Parathyroid adenoma (tissue), 2 donors: ENCODE measurements at regions not wholly inside any gene's neighbourhood (a gene's known extent, or its start where the extent isn't known, plus 50 kb on each side); places are given as distances from the start of the nearest gene placed in this dataset.
"Not testable (repeated sequence)": the region's sequence is repeated elsewhere in the genome, so short reads cannot be mapped to it uniquely, and the experiment has no call there.

Experiments
- H2AFZ ChIP-seq: fragments of 300-600 bp; sonication (generic); one replicate; pipeline ENCODE4 v1.7.0; 2017; ENCODE audit warnings: antibody characterized with exemption, mild to moderate bottlenecking
- H3K27ac ChIP-seq: fragments of 300-600 bp; sonication (generic); one replicate; pipeline ENCODE4 v1.7.0; 2017
- H3K27me3 ChIP-seq: fragments of 300-600 bp; sonication (generic); one replicate; pipeline ENCODE4 v1.7.0; 2017; ENCODE audit warnings: low read length; ENCODE audit not compliant: control insufficient read depth, insufficient read depth
- H3K36me3 ChIP-seq: fragments of 300-600 bp; sonication (generic); one replicate; pipeline ENCODE4 v1.7.0; 2017; ENCODE audit warnings: low read length; ENCODE audit not compliant: control insufficient read depth, insufficient read depth
- H3K4me1 ChIP-seq: fragments of 300-600 bp; sonication (generic); one replicate; pipeline ENCODE4 v1.7.0; 2017; ENCODE audit warnings: control low read depth
- H3K4me2 ChIP-seq: fragments of 300-600 bp; sonication (generic); one replicate; pipeline ENCODE4 v1.7.0; 2017; ENCODE audit warnings: low read length
- H3K4me3 ChIP-seq: fragments of 300-600 bp; sonication (generic); one replicate; pipeline ENCODE4 v1.7.0; 2017; ENCODE audit warnings: low read depth, low read length
- H3K79me2 ChIP-seq: fragments of 300-600 bp; sonication (generic); one replicate; pipeline ENCODE4 v1.7.0; 2017; ENCODE audit warnings: control low read depth
- H3K9ac ChIP-seq: fragments of 300-600 bp; sonication (generic); one replicate; pipeline ENCODE4 v1.7.0; 2017; ENCODE audit warnings: mild to moderate bottlenecking
- H3K9me3 ChIP-seq: fragments of 300-600 bp; sonication (generic); one replicate; pipeline ENCODE4 v1.7.0; 2017; ENCODE audit warnings: low read length; ENCODE audit not compliant: control insufficient read depth
- TF ChIP-seq, protein P1 (sequence below): fragments of 300-600 bp; sonication (generic); IDR thresholded peaks from one replicate; pipeline ENCODE4 v1.7.0; 2017; ENCODE audit warnings: antibody characterized with exemption, mild to moderate bottlenecking
- donor health status: primary hyperparathyroidism.

DNA sequence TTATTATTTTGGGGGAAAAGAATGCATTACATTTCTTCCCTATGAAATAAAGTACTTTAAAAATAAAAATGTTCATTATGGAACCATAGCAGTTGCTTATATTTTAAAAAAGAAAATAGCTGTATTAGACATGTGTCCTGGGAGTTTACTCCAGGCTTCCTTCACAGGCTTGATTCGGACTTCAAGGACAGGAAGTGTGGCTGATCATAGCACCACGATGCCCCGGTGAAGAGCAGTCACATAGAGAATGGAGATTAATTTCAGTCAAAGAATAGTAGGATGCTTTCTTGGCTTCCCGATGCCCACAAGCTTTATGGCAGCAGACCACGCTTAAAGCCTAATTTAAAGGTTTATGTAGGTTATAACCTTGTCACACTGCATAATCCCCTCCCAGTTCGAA lies 125.1 kb downstream of the NPIPB5 start:
- Histone ChIP-seq H3K4me1 (no peaks in the 10 kb centered on the region), H3K36me3 (no peaks in the 10 kb centered on the region), H3K4me3 (no peak overlapping the region), H3K27ac (no peak overlapping the region), H3K4me2 (no peak overlapping the region), H3K79me2 (no peaks in the 10 kb centered on the region), H3K9me3 (no peaks in the 10 kb centered on the region), H3K27me3 (no peaks in the 10 kb centered on the region), H3K9ac (no peak overlapping the region), H2AFZ (no peak overlapping the region)
- TF ChIP-seq, protein P1, sequence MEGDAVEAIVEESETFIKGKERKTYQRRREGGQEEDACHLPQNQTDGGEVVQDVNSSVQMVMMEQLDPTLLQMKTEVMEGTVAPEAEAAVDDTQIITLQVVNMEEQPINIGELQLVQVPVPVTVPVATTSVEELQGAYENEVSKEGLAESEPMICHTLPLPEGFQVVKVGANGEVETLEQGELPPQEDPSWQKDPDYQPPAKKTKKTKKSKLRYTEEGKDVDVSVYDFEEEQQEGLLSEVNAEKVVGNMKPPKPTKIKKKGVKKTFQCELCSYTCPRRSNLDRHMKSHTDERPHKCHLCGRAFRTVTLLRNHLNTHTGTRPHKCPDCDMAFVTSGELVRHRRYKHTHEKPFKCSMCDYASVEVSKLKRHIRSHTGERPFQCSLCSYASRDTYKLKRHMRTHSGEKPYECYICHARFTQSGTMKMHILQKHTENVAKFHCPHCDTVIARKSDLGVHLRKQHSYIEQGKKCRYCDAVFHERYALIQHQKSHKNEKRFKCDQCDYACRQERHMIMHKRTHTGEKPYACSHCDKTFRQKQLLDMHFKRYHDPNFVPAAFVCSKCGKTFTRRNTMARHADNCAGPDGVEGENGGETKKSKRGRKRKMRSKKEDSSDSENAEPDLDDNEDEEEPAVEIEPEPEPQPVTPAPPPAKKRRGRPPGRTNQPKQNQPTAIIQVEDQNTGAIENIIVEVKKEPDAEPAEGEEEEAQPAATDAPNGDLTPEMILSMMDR, result no peak

DNA sequence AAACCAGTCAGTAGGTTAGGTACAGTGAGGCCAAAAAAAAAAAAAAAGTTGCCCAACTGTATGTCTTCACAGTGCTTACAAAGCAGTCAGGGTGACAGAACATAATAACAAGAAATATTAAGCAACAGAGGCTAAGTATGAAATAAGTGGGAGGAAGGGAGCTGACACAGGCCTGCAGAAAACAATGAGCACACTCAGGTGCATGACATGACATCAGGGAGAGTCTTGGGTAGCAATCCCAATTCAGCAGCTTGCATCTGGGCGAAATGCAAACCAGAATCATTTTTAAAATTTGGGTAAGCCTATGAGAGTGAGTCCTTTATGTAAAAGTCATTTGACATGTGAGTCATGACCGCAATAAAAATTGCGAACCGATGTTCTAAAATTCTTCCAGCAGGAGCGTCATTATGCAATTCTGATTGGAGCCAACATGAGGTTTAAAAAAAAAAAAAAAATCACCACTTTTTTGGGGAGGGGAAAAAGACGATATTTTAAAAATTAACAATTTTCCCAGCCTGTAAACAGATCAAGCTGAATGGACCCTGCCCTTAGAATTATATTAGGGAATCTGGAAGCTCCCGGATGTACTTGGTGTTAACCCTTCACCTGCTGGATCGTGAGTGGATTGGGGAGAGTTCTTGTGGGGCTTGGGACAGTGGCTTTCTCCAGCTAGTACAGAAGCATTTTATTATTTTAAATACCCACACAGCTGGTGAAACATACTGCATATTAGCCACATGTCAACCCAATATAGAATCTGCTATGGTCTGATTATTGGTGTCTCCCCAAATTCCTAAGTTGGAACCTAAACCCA lies 127.9 kb downstream of the NPIPB5 start:
- Histone ChIP-seq H3K4me2 (no peak overlapping the region), H2AFZ (no peak overlapping the region), H3K4me3 (no peak overlapping the region), H3K79me2 (no peaks in the 10 kb centered on the region), H3K9ac (no peak overlapping the region), H3K36me3 (no peaks in the 10 kb centered on the region), H3K27ac (no peak overlapping the region), H3K9me3 (no peaks in the 10 kb centered on the region), H3K27me3 (no peaks in the 10 kb centered on the region), H3K4me1 (no peaks in the 10 kb centered on the region)
- TF ChIP-seq, protein P1, result no peak

DNA sequence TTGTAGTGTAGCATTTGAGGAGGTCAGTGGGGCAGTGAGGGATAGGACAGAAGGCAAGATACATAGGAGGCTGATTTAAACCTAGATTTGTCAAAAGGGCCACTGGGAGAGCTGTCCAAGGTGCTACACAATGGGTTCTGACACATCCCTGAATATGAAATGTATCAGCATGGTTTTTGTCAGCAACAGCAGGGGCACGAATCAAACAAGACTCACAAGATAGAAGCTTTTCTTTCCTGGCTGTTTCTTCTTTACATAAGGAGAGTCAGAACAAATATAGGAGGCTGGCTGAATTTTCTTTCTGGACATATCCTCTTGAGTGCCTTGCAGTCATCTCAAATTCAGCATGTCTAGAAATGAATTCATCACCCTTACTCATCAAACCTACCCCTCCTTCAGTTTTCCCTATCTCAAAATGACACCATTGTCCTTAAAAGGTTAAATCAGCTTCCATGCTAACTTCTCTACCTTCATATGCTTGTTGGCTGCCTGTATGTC lies 130.5 kb downstream of the NPIPB5 start:
- H3K9ac ChIP-seq, result no peak overlapping the region
- no peak overlapping the region for H3K4me3 ChIP-seq
- H3K36me3 ChIP-seq, result no peaks in the 10 kb centered on the region
- TF ChIP-seq, protein P1, result no peak
- H3K27me3 ChIP-seq, result no peaks in the 10 kb centered on the region
- no peak overlapping the region for H2AFZ ChIP-seq
- no peak overlapping the region for H3K4me2 ChIP-seq
- H3K27ac ChIP-seq, result no peak overlapping the region
- no peaks in the 10 kb centered on the region for H3K4me1 ChIP-seq
- H3K79me2 ChIP-seq, result no peaks in the 10 kb centered on the region
- no peaks in the 10 kb centered on the region for H3K9me3 ChIP-seq

DNA sequence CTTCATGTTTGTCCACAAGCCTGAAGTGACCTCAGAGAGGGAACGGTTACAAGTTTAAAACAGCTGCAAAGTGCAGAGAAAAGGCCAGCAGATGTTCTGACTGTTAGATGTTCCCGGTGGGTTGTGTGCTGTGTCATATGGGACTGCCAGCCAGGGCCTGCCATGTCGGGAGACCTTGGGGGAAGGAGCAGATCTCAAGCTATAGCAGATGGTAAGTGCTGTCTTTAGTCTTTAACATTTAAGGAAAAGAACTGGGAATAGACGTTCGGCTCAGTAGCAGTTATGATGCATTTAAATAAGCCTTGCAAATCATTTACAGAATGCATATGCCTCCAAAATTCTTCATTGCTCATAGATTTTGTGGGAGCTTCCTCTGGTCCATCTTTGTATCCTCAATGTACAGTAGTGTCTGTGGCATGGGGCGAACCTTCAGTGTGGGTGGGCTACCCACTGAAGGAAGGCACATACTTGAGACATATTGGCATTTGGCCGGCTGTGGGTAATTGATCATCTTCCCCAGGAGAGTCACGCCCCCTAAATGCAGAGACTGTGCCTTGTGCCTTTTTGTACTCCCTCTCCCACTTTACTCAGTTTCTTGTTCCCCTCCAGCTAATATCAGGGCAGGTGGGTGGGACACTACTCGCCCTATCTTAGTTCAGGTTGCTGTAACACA lies 131.9 kb downstream of the NPIPB5 start:
- TF ChIP-seq, protein P1, result no peak
- Histone ChIP-seq H3K4me2 (no peak overlapping the region), H3K36me3 (no peaks in the 10 kb centered on the region), H3K9me3 (no peaks in the 10 kb centered on the region), H3K27me3 (no peaks in the 10 kb centered on the region), H3K4me1 (no peaks in the 10 kb centered on the region), H3K4me3 (no peak overlapping the region), H2AFZ (no peak overlapping the region), H3K79me2 (no peaks in the 10 kb centered on the region), H3K27ac (no peak overlapping the region), H3K9ac (no peak overlapping the region)

DNA sequence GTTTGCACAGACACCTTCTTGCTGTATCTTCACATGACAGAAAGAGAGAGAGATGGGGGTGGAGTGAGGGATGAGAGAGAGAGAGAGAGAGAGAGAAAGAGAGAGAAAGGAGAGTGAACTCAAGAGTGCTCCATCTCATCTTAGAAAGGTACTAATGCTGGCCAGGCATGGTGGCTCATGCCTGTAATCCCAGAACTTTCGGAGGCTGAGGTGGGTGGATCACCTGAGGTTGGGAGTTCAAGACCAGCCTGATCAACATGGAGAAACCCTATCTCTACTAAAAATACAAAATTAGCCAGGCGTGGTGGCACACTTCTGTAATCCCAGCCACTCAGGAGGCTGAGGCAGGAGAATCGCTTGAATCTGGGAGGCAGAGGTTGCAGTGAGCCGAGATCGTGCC lies 132.5 kb downstream of the NPIPB5 start:
- not testable (repeated sequence) for H3K27me3 ChIP-seq, H3K4me3 ChIP-seq, H3K9ac ChIP-seq, H2AFZ ChIP-seq, H3K27ac ChIP-seq, H3K36me3 ChIP-seq, H3K4me2 ChIP-seq, H3K4me1 ChIP-seq, H3K9me3 ChIP-seq, H3K79me2 ChIP-seq
